ENCODE measurements at regions not wholly inside any gene's neighbourhood (a gene's known extent, or its start where the extent isn't known, plus 50 kb on each side); places are given as distances from the start of the nearest gene placed in this dataset.

DNA sequence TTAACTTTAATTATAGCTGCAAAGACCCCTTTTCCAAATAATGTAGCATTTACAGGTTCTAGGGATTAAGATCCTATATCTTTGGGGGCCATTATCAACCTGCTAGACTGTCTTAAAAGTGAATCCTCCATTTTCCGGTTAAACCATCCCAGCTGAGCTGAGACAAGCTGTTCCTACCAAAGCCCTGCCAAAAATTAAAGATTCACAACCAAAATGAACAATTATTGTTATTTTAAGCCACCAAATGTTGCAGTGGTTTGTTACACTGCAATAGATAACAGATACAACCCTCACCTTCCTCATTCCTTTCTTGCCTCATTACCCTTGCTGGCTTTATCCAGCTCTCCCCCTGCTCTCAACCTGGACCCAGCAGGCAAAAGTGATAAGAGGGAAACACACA is 343.4 kb downstream of the CDK5RAP2 start:
- no peaks in the 10 kb centered on the region for H3K27me3 ChIP-seq
- no peak overlapping the region for H3K27ac ChIP-seq
- TF ChIP-seq, protein P1, sequence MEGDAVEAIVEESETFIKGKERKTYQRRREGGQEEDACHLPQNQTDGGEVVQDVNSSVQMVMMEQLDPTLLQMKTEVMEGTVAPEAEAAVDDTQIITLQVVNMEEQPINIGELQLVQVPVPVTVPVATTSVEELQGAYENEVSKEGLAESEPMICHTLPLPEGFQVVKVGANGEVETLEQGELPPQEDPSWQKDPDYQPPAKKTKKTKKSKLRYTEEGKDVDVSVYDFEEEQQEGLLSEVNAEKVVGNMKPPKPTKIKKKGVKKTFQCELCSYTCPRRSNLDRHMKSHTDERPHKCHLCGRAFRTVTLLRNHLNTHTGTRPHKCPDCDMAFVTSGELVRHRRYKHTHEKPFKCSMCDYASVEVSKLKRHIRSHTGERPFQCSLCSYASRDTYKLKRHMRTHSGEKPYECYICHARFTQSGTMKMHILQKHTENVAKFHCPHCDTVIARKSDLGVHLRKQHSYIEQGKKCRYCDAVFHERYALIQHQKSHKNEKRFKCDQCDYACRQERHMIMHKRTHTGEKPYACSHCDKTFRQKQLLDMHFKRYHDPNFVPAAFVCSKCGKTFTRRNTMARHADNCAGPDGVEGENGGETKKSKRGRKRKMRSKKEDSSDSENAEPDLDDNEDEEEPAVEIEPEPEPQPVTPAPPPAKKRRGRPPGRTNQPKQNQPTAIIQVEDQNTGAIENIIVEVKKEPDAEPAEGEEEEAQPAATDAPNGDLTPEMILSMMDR (IDR thresholded peaks at IDR 0.05) = no peak
- TF ChIP-seq POLR2AphosphoS5 (IDR thresholded peaks at IDR 0.05) (no peak), POLR2A (IDR thresholded peaks at IDR 0.05) (no peak), EP300 (IDR thresholded peaks at IDR 0.05; ENCODE audit: low read depth) (no peak)
- no peaks in the 10 kb centered on the region for H3K36me3 ChIP-seq
- no peak for DNase-seq
- no peaks in the 10 kb centered on the region for H3K9me3 ChIP-seq
- no peaks in the 10 kb centered on the region for H3K4me1 ChIP-seq
- intact Hi-C loops (cut with DNase I; ENCODE audit: low total_unique reads) = no loop called here
- H3K4me3 ChIP-seq = no peak overlapping the region
- in situ Hi-C loops (cut with MboI; ENCODE audit: low pct_ligation_motif_present in 1 of 4, low pct_unique_long_range_greater_than_20kb in 1 of 4, low sequenced_read_pairs in 3 of 4) = no loop called here
- 74 to 89% methylated on average over 1 of the region's 1 CpG for WGBS, 2 donors (ENCODE audit: low coverage in 1 of 2)

DNA sequence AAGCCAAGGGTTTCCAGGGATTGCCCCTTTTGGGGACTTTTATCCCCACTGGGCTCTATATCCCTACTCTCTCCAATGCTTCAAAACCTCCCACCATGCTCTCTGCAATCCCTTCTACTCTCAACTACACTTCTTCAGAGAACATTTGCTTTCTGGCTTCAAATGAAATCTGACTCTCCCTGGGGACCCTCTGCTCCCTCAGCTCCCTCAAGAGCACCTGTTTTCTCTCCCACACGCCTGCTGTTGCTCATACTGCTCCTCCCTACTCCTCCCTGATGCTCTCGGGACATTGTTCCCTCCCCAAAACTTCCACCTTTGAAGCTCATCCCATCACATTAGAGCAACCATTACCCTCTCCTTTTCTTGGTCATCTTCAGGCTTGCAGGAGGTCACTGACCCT is 344.9 kb downstream of the CDK5RAP2 start:
- intact Hi-C loops (cut with DNase I; ENCODE audit: low total_unique reads) (no loop called here), in situ Hi-C loops (cut with MboI; ENCODE audit: low pct_ligation_motif_present in 1 of 4, low pct_unique_long_range_greater_than_20kb in 1 of 4, low sequenced_read_pairs in 3 of 4) (no loop called here)
- Histone ChIP-seq H3K36me3 (no peaks in the 10 kb centered on the region), H3K27ac (no peak overlapping the region), H3K9me3 (no peaks in the 10 kb centered on the region), H3K4me3 (no peak overlapping the region), H3K27me3 (no peaks in the 10 kb centered on the region), H3K4me1 (no peaks in the 10 kb centered on the region)
- TF ChIP-seq EP300 (IDR thresholded peaks at IDR 0.05; ENCODE audit: low read depth) (no peak), POLR2A (IDR thresholded peaks at IDR 0.05) (no peak)
- 59 to 68% methylated on average over 2 of the region's 2 CpGs for WGBS, 2 donors (ENCODE audit: low coverage in 1 of 2)
- DNase-seq = no peak

DNA sequence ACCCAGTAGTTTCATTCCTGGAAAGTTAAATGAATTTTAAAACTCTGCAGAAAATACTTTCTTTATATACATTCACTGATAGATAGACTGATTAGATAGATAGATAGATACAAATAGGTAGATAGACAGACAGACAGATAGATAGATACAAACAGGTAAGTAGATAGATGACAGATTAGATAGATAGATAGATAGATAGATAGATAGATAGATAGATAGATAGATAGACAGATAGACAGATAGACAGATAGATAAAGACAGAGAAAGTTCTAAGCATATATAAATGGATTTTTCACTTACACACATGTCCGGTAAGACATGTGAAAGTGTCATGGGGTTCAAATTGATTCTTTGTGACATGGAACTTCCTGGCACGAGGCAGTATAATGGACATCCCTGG is 349.7 kb downstream of the CDK5RAP2 start:
- no peak for DNase-seq
- WGBS, 2 donors (ENCODE audit: low coverage in 1 of 2) = 71 to 78% methylated on average over 2 of the region's 2 CpGs
- TF ChIP-seq EP300 (IDR thresholded peaks at IDR 0.05; ENCODE audit: low read depth) (no peak), POLR2A (IDR thresholded peaks at IDR 0.05) (no peak), POLR2AphosphoS5 (IDR thresholded peaks at IDR 0.05) (no peak)
- TF ChIP-seq, protein P1 (IDR thresholded peaks at IDR 0.05) = no peak
- no peaks in the 10 kb centered on the region for H3K9me3 ChIP-seq
- intact Hi-C loops (cut with DNase I; ENCODE audit: low total_unique reads) (no loop called here), in situ Hi-C loops (cut with MboI; ENCODE audit: low pct_ligation_motif_present in 1 of 4, low pct_unique_long_range_greater_than_20kb in 1 of 4, low sequenced_read_pairs in 3 of 4) (no loop called here)
- H3K27ac ChIP-seq = no peak overlapping the region
- H3K36me3 ChIP-seq = no peaks in the 10 kb centered on the region
- H3K27me3 ChIP-seq = no peaks in the 10 kb centered on the region
- no peak overlapping the region for H3K4me3 ChIP-seq
- H3K4me1 ChIP-seq = no peaks in the 10 kb centered on the region

DNA sequence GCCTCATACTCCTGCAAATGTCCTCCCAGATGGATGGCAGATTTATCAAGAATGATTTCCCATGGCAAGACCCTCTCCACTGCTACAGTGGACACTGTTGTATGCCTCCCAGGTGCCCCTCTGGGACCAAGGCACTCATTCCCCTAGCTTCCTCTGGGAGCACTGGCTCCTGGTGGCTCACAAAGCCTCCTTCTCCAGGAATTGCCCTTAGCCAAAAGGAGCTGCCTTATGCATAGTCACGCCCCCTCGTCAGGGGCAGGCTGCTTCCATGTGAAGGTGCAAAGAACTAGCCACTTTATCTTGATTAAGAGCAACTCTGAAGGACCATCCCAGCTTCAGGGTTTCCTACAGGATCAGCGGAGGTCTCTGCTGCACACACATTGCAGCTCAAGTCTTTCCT is 358.1 kb downstream of the CDK5RAP2 start:
- Histone ChIP-seq H3K4me1 (no peaks in the 10 kb centered on the region), H3K4me3 (no peak overlapping the region), H3K36me3 (no peaks in the 10 kb centered on the region), H3K27ac (no peak overlapping the region), H3K27me3 (no peaks in the 10 kb centered on the region), H3K9me3 (no peaks in the 10 kb centered on the region)
- WGBS, 2 donors (ENCODE audit: low coverage in 1 of 2) = 43 to 45% methylated on average over 1 to 3 of the region's 3 CpGs
- in situ Hi-C loops (cut with MboI; ENCODE audit: low pct_ligation_motif_present in 1 of 4, low pct_unique_long_range_greater_than_20kb in 1 of 4, low sequenced_read_pairs in 3 of 4) = no loop called here
- no peak for DNase-seq
- intact Hi-C loops (cut with DNase I; ENCODE audit: low total_unique reads) = no loop called here
- TF ChIP-seq POLR2AphosphoS5 (IDR thresholded peaks at IDR 0.05) (no peak), EP300 (IDR thresholded peaks at IDR 0.05; ENCODE audit: low read depth) (no peak), POLR2A (IDR thresholded peaks at IDR 0.05) (no peak)
- TF ChIP-seq, protein P1 (IDR thresholded peaks at IDR 0.05) = no peak

DNA sequence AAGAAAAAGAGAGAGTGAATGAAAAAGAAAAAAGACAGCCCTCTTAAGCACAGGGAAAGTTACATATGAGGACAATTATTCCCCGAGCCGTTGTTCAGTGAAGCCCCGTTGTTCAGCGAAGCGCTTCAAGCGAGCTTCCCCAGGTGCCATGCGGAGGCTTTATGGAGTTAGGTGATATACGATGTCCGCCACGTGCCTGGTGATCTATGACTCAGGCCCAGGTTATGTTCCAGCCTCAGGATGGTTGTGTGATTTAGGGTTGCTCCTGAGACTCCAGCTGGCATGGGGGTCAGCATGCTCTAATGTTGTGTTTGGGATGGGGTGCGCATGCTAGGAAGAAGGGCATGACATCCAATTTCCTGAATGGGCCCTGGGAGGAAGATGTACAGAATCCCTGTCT is 365.6 kb downstream of the CDK5RAP2 start:
- no peak for DNase-seq

More for the DNA sequence above, 365.6 kb downstream of the CDK5RAP2 start:
- no peak overlapping the region for H3K27ac ChIP-seq
- H3K4me3 ChIP-seq = no peak overlapping the region
- intact Hi-C loops (cut with DNase I; ENCODE audit: low total_unique reads) (no loop called here), in situ Hi-C loops (cut with MboI; ENCODE audit: low pct_ligation_motif_present in 1 of 4, low pct_unique_long_range_greater_than_20kb in 1 of 4, low sequenced_read_pairs in 3 of 4) (no loop called here)
- no peaks in the 10 kb centered on the region for H3K27me3 ChIP-seq
- TF ChIP-seq, protein P1 (IDR thresholded peaks at IDR 0.05) = no peak
- TF ChIP-seq POLR2A (IDR thresholded peaks at IDR 0.05) (no peak), EP300 (IDR thresholded peaks at IDR 0.05; ENCODE audit: low read depth) (no peak)
- H3K36me3 ChIP-seq = no peaks in the 10 kb centered on the region
- H3K9me3 ChIP-seq = no peaks in the 10 kb centered on the region
- WGBS, 2 donors (ENCODE audit: low coverage in 1 of 2) = 67 to 70% methylated on average over 6 to 11 of the region's 11 CpGs
- no peaks in the 10 kb centered on the region for H3K4me1 ChIP-seq
